Upper lobe of left lung (tissue), 4 donors: ENCODE measurements at regions not wholly inside any gene's neighbourhood (a gene's known extent, or its start where the extent isn't known, plus 50 kb on each side); places are given as distances from the start of the nearest gene placed in this dataset.

Experiments
- EP300 ChIP-seq, 4 donors: sonication (generic); formaldehyde crosslinking; IDR thresholded peaks; one replicate each; pipeline ENCODE4 v1.5.1; 2017; ENCODE audit warnings: antibody characterized with exemption in 4 of 4, control low read depth in 2 of 4
- POLR2A ChIP-seq, 4 donors: fragments of 450-650 bp; IDR thresholded peaks; one replicate each; pipeline ENCODE4 v1.5.1; 2016 to 2017; ENCODE audit warnings: antibody characterized with exemption in 4 of 4, mild to moderate bottlenecking in 2 of 4
- POLR2AphosphoS5 ChIP-seq, 2 donors: sonication (generic); formaldehyde crosslinking; IDR thresholded peaks; one replicate each; pipeline ENCODE4 v1.5.1; 2017; ENCODE audit warnings: antibody characterized with exemption in 2 of 2
- TF ChIP-seq, protein P1 (sequence below), 6 experiments: fragments of 450-650 bp in 4 of 6; fragments of 200-600 bp in 2 of 6; sonication (generic) in 2 of 6; IDR thresholded peaks; one replicate each; pipeline ENCODE4 v1.5.1; 2016 to 2019; ENCODE audit warnings: antibody characterized with exemption in 6 of 6

DNA sequence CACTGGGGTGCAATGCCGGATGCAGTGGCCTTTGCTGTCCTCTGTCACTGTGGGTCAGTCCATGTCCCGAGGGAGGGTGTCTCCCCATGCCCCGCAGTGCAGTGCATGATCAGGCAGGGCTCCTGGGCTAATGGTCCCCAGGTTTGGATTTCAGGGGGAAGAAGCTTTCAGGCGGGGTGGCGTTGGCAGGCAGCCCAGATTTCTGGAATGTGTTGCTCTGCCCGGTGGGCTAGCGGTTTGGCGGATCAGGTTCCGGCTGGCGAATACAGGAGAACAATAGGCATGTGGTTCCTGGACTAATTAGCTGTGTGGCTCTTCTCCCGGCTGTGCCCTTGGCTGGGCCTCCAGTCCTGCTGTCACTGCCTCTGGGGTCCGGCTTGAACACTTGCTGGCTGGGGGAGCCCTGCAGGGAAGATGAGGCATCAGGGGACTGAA lies 141.3 kb downstream of the FGF9 start:
- TF ChIP-seq, protein P1, sequence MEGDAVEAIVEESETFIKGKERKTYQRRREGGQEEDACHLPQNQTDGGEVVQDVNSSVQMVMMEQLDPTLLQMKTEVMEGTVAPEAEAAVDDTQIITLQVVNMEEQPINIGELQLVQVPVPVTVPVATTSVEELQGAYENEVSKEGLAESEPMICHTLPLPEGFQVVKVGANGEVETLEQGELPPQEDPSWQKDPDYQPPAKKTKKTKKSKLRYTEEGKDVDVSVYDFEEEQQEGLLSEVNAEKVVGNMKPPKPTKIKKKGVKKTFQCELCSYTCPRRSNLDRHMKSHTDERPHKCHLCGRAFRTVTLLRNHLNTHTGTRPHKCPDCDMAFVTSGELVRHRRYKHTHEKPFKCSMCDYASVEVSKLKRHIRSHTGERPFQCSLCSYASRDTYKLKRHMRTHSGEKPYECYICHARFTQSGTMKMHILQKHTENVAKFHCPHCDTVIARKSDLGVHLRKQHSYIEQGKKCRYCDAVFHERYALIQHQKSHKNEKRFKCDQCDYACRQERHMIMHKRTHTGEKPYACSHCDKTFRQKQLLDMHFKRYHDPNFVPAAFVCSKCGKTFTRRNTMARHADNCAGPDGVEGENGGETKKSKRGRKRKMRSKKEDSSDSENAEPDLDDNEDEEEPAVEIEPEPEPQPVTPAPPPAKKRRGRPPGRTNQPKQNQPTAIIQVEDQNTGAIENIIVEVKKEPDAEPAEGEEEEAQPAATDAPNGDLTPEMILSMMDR (IDR thresholded peaks at IDR 0.05) = no peak
- TF ChIP-seq POLR2AphosphoS5 (IDR thresholded peaks at IDR 0.05) = no peak
- no peak for TF ChIP-seq POLR2A (IDR thresholded peaks at IDR 0.05)
- TF ChIP-seq EP300 (IDR thresholded peaks at IDR 0.05) = no peak
